ENCODE measurements at regions not wholly inside any gene's neighbourhood (a gene's known extent, or its start where the extent isn't known, plus 50 kb on each side); places are given as distances from the start of the nearest gene placed in this dataset.

GRCh38 chr20:20827992-20828597, 115.7 kb upstream of the RALGAPA2 start:
- no peak for DNase-seq (ENCODE audit: low read depth)

GRCh38 chr20:20824924-20825584, 112.6 kb upstream of the RALGAPA2 start:
- no peak for DNase-seq (ENCODE audit: low read depth)

- no peak for DNase-seq (ENCODE audit: low read depth)
Measured at GRCh38 chr20:20823476-20823881, 111.0 kb upstream of the RALGAPA2 start.

GRCh38 chr20:20821484-20822260, 109.2 kb upstream of the RALGAPA2 start:
- DNase-seq (ENCODE audit: low read depth), result no peak

DNA sequence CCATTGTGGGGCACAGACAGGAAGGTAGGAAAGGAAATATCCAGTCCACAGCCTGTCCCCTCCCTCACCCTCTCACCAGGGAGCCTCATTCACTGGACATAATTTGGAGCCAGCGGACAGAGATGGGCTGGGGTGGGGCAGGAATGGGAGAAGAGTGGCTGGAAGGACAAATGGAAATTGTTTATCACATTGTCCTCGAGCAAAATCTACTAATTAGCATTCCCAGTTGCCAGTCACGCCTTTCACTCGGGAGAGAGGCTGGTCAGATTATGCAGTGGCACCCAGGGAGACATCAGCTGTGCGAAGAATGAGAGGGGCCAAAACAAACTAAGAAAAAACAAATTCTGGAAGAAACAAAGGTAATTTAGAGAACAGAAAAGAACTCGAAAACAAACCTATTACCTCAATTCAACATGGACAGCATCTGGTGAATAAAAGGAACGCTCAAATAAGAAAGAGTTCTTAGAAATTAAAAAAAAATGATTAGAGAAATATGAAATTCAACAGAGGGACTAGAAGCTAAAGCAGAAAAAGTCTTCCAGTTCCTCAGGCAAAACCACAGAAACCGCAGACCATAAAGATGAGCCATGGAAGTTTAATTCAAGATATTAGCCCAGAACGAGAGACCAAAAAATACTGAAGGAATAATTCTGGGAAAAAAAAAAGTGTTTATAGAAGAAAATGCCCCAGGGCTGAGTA, 108.5 kb upstream of the RALGAPA2 start:
- no peak for DNase-seq (ENCODE audit: low read depth)

DNA sequence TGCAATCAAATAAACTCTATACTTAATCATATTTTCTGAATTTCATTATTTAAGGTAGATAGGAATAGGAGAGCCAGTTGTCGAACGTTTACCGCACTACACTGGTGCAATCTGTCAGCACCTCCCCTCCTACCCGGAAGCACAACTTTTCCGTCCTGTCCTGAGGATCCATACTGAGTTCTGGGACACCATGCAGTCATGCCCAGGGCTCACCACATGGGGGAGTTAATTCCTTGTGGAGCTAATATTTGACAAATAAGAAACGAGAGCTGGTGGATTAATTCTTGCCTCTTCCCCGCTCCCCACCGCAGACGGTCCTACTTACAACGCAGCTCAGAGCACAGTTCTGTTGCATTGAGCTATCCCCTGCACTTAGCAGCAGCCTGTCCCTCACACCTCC, 107.7 kb upstream of the RALGAPA2 start:
- no peak for DNase-seq (ENCODE audit: low read depth)

DNA sequence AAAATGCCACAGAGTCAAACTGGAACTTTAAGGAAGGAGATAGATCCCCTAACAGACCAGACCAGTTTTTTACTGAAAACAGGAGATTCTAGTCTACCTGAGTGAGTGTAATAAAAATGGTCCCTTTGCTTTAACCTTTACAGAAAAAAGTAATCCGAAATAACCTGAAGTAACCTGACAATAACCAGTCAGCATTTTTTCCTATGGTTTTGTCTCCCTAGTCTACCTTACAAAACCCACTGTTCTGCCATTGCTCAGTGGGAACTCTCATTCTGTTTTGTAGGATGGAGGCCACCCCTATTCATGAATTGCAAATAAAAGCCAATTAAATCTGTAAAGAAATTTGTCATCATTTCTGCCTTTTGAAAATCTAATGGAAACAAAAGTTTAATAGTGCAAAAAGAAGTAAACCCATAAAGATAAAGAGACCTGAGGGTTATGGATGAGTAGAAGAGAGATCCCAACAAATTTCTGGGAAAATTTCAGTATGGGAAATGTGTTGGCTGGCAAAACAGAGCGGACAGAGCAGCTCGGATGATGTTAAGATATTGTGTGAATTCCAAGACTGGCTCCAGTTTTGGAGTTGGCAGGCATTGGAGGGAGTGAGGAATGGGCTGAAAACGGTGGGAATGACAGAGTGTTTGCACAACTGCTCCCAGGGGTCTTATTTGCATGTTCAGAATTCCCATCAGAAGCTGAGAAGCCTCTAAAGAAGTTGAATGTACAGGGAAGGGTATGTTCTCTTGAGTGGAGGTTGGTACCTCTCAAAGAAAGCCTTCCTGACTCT, 104.7 kb upstream of the RALGAPA2 start:
- no peak for DNase-seq (ENCODE audit: low read depth)

DNA sequence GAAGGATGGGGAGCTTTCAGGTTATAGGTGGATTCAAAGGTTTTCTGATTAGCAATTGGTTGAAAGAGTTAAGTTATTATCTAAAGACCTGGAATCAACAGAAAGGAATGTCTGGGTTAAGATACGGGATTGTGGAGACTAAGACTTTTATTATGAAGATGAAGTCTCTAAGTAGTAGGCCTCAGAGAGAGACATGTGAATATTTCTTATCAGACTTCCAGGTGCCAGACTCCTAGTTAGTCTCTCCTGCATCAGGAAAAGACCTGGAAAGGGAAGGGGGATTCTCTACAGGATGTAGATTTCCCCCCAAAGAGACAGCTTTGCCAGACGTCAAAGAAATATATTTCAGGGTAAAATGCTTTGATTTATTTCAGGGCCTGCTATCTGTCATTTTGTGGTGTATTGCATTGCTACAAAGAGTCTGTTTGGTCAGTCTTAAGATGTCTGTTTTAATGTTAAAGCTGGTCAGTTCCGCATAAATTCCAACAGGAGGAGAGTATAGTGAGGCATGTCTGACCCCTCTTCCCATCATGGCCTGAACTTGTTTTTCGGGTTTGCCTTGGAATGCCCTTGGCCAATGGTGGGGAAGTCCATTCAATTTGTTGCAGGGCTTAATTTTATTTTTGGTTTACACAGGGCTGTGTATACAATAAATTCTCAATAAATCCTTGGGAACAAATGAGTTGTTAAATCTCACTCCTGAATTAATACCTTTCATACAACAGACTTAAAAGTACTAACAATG, 103.4 kb upstream of the RALGAPA2 start:
- DNase-seq (ENCODE audit: low read depth), result no peak

- no peak for DNase-seq (ENCODE audit: low read depth)
Measured at GRCh38 chr20:20814685-20815084, 102.2 kb upstream of the RALGAPA2 start.

GRCh38 chr20:20812136-20812535, 99.7 kb upstream of the RALGAPA2 start:
- DNase-seq (ENCODE audit: low read depth), result no peak

- no peak for DNase-seq (ENCODE audit: low read depth)
Measured at GRCh38 chr20:20808016-20808415, 95.6 kb upstream of the RALGAPA2 start.

GRCh38 chr20:20806121-20807095, 94.0 kb upstream of the RALGAPA2 start:
- DNase-seq (ENCODE audit: low read depth), result no peak

DNA sequence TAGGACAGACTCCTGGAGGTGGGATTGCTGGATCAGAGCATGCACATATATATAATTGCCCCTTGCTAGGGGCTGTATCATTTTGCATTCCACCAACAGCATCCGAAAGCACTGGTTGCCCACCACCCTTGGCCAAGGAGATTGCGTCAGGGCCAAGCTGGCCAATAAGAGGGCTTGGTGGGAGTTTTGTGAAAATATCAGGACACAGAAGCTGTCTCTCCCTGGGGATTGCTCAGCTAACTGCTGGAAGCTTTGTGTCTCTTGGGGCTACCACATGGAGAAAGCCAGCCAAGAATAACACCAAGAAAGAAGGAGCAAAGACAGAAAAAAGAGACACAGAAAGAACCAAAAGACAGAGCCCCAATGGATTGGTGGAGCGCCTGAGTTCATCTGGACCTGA, 90.6 kb upstream of the RALGAPA2 start:
- DNase-seq (ENCODE audit: low read depth), result no peak

DNA sequence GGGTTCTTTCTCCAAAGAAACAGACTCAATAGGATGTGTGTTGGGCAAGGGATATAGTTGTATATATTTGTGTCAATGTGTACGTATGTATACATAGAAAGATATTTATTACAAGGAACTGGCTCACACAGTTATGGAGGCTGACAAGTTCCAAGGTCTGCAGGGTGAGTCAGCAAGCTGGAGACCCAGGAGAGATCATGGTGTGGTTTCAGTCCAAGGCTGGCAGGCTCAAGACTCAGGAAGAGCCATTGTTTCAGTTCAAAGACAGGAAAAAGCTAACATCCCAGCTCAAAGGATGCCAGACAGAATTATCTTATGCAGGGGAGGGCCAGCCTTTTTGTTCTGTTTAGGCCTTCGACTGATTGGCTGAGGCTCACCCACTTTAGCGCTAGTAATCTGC, 89.9 kb upstream of the RALGAPA2 start:
- DNase-seq (ENCODE audit: low read depth), result no peak

GRCh38 chr20:20799716-20800312, 87.4 kb upstream of the RALGAPA2 start:
- no peak for DNase-seq (ENCODE audit: low read depth)

GRCh38 chr20:20797521-20798310, 85.3 kb upstream of the RALGAPA2 start:
- no peak for DNase-seq (ENCODE audit: low read depth)

DNA sequence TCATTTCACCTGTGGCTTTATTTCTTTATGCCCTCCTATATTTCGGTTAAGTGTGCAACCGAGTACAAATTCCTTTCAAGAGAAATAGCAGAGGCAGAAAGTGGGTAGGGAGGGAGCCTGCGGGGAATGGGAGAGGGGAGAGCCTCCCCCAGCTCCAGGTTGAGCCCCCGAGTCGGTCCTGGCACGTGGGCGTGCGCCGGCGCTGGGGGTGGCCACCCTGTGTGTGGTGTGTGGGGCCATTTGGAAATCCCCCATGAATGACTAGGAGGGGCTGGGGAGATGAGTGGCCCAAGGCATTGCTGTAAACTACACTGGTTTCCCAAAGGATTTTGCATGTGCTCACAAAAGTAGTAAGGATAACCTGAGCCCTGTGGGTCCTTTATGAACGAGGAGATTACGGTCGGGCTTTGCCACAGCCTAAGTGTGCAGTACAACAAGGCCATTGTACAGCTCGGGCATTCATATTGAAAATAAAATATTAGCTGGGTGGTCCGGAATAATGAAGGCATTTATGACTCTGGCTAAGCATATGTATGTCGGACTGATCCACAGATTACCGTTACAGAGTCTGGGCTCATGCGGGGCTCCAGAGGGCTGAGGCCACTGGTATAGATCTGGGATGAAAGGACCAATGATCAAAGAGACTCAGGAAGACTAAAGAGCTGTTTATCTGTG, 84.5 kb upstream of the RALGAPA2 start:
- DNase-seq (ENCODE audit: low read depth), result no peak

GRCh38 chr20:20795721-20796120, 83.3 kb upstream of the RALGAPA2 start:
- DNase-seq (ENCODE audit: low read depth), result no peak
